GM18868 (cell line): ENCODE measurements at regions not wholly inside any gene's neighbourhood (a gene's known extent, or its start where the extent isn't known, plus 50 kb on each side); places are given as distances from the start of the nearest gene placed in this dataset.
"Not testable (repeated sequence)": the region's sequence is repeated elsewhere in the genome, so short reads cannot be mapped to it uniquely, and the experiment has no call there.

Experiments used
- ATAC-seq: cut with Tn5 transposase; IDR thresholded peaks from one replicate; pipeline ENCODE4 v1.9.1; 2021; ENCODE audit warnings: mild to moderate bottlenecking, moderate library complexity; ENCODE audit not compliant: unreplicated experiment

DNA sequence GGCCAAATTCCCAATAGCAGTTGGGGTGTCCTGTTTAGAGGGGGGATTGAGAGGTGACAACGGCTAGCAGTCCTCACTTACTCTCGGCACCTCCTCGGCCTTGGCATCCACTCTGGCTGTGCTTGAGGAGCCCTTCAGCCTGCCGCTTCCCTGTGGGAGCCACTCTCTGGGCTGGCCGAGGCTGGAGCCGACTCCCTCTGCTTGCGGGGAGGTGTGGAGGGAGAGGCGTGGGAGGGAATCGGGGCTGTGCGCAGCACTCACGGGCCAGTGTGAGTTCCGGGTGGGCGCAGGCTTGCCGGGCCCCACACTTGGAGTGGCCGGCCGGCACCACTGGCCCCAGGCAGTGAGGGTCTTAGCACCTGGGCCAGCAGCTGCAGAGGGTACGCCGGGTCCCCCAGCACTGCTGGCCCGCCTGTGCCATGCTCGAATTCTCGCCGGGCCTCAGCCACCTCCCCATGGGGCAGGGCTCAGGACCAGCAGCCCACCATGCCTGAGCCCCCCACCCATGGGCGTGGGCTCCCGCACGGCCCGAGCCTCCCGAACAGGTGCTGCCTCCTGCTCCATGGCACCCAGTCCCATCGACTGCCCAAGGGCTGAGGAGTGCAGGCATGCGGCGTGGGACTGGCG, 705.9 kb upstream of the ZNF804A start:
- no peak for ATAC-seq

DNA sequence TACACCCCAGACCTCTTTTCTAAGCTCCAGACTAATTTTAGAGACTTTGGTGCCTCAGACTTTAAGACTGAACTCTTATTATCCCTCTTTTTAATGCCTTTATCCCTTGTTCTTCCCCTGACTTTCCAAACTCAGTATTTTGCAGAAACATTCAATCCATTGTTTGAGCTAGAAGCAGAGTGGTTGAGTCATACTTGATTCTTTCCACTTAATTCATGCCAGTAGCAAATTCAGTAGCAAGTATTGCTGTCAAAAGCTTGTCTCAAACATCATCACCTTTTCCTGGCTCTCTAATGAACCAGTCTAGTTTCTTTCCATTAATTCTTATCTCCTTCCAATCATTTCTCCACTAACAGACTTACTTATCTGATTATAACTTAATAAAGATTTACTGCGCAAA, 699.7 kb upstream of the ZNF804A start:
- no peak for ATAC-seq

- ATAC-seq: no peak
These were observed 696.4 kb upstream of the ZNF804A start for GRCh38 chr2:183901931-183902330.

GRCh38 chr2:183903026-183903425, 695.3 kb upstream of the ZNF804A start:
- ATAC-seq: no peak

DNA sequence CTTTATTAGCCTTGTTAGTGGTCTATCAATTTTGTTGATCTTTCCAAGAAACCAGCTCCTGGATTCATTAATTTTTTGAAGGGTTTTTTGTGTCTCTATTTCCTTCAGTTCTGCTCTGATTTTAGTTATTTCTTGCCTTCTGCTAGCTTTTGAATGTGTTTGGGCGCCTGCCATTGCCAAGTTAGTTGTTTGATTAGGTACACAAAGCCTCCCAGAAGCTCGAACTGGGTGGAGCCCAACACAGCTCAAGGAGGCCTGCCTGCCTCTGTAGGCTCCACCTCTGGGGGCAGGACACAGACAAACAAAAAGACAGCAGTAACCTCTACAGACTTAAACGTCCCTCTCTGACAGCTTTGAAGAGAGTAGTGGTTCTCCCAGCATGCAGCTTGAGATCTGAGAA, 682.3 kb upstream of the ZNF804A start:
- ATAC-seq: not testable (repeated sequence)

- ATAC-seq: no peak
These were observed 679.2 kb upstream of the ZNF804A start for GRCh38 chr2:183919167-183919566.

GRCh38 chr2:183919926-183920325, 678.4 kb upstream of the ZNF804A start:
- ATAC-seq: no peak

GRCh38 chr2:183925281-183925680, 673.0 kb upstream of the ZNF804A start:
- no peak for ATAC-seq

DNA sequence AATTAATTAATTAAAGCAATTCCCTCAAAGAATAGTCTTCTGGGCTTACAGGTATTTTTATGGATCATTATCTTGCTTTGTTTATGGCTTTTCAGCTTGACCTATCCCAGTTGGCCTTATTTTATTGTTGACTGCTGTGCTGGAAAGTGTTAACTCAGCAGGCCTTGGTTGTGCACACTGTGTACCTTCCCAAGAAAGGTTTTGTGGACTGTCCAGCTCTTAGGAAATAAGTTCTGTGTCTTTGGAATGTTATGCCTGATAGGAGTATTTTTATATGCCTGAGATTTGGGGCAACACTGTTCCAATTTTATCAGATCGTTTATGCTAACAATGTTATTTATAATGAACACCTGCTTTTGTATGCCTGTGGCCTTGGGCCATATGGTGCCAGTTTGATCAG, 671.9 kb upstream of the ZNF804A start:
- ATAC-seq: no peak

DNA sequence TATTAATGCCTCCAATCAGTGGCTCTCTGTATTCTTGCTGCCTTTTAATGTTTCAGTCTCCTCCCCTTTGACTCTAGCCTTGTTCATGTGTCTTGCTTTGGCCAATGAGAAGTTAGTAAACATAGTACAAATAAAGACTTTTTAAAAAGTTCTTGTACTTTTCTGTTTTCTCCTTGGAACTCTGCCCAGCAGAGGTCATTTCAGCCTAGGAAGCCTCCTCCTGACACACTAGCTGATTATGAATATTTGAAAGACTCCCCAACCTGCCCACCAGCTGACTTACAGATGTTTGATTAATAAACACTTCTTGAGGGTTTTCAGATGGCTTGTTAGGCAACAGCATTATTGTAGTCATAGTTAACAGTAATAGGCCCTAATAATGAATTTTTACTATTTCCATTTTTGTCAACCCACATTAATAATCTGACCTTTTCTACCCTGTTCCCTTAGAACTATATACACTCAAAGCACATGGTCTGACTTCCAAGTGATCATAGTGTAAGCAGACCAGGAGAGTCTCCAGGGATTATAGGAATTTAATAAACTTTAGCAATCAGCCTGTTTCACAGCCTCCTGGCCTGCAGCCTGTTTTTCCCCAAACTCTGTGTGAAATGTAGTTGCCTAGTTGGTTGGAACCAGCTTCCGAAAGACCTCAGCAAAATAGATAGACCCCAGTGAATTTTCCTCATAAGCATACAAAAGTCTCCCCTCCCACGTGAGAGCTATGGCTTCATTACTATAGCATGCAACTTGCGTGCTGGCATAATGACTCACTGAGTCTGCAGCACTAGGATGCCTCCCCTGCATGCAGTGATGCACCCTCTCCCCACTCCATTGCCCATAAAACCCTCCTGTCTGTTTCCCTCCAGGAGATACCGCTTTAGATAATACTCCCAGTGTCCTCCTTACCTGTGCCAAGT, 670.7 kb upstream of the ZNF804A start:
- no peak for ATAC-seq

GRCh38 chr2:183935005-183935404, 663.3 kb upstream of the ZNF804A start:
- ATAC-seq: no peak

DNA sequence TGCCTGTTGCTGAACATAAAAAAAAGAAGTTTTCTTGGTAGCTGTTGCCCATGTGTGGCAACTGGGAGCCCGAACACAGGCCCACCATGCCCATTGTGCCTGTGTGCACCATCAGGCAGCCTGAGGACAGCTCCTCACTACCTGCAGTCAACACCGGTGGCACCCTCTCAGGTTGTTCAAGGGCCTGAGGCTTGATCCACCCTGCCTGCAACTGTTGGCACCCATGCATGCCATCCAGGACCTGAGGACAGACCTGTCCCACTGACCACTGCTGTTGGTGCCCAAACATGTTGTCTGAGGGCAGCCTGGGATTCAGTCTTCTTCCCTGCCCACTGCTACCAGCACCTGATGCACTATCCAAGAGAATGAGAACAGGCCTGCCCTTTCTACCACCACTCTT, 661.1 kb upstream of the ZNF804A start:
- ATAC-seq: no peak

- no peak for ATAC-seq
These were observed 652.1 kb upstream of the ZNF804A start for GRCh38 chr2:183946193-183946592.

GRCh38 chr2:183948861-183949260, 649.5 kb upstream of the ZNF804A start:
- ATAC-seq: no peak

GRCh38 chr2:183950673-183951072, 647.7 kb upstream of the ZNF804A start:
- ATAC-seq: no peak

GRCh38 chr2:183951630-183952029, 646.7 kb upstream of the ZNF804A start:
- ATAC-seq: no peak

GRCh38 chr2:183952741-183953140, 645.6 kb upstream of the ZNF804A start:
- no peak for ATAC-seq

DNA sequence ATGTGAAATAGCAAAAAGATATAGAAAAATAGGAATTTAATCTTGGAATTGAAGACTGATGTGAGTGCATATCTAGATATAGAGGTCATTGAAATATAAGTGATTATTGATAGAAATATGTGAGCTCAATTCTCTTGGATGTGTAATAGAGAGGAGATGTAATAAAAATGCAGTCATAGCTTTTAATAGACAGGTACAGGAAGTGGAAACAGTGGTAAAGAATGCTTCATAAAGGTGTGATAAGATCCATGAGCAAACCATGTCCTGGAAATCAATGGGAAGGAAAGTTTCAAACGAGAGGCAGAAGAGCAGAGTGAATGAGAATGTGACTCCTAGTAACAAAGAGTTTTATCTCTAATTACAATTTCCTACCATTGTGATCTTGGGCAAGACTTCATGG, 634.7 kb upstream of the ZNF804A start:
- no peak for ATAC-seq

- ATAC-seq: no peak
These were observed 633.8 kb upstream of the ZNF804A start for GRCh38 chr2:183964565-183964964.

DNA sequence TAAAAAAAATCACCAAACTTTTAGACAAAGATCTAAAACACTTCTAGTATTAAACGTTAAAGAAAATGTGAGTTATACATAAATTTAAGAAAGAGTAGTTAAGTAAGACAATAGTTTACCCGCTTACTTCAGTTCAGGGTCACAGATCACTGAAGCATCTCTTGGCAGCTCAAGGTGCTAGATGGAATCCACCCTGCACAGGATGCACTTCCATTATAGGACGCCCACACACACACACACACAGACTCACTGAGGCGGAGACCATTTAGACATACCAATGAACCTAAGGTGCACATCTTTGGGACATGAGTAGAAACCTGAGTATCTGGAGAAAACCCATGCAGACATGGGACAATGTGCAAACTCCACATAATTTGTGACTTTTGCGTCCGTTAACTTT, 630.6 kb upstream of the ZNF804A start:
- no peak for ATAC-seq

DNA sequence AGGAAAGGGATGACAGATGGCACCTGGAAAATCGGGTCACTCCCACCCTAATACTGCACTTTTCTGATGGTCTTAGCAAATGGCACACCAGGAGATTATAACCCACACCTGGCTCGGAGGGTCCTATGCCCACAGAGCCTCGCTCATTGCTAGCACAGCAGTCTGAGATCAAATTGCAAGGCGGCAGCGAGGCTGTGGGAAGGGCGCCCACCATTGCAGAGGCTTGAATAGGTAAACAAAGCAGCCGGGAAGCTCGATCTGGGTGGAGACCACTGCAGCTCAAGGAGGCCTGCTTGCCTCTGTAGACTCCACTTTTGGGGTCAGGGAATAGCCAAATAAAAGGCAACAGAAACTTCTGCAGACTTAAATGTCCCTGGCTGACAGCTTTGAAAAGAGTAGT, 622.7 kb upstream of the ZNF804A start:
- not testable (repeated sequence) for ATAC-seq

DNA sequence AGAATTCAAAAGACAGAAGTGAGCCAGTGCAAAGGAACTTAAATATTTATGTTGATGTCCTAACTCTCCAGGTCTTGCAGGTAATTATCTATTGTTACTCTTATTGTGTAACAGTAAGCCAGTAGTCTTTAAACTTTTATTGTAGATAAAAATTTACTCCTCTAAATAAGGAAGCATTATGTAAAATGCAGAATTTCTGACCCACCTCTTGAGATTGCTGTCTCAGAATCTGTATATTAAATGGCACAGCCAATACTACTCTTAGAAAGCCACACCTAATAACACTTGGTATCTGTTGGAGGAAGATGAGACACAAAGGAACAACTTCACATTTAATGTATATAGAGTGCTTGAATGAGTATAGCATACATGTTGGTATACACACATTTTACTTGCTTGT, 613.5 kb upstream of the ZNF804A start:
- no peak for ATAC-seq
